Spinal cord (tissue), 9 donors: ENCODE measurements at regions not wholly inside any gene's neighbourhood (a gene's known extent, or its start where the extent isn't known, plus 50 kb on each side); places are given as distances from the start of the nearest gene placed in this dataset.
"Not testable (repeated sequence)": the region's sequence is repeated elsewhere in the genome, so short reads cannot be mapped to it uniquely, and the experiment has no call there.

Experiments used
- DNase-seq, 6 donors: peaks; one replicate each; pipeline versions ENCODE4 v3.0.0 to v3.0.0-alpha.2; 2013 to 2015; ENCODE audit warnings: low spot score in 6 of 6, low read depth in 4 of 6
- H3K27ac ChIP-seq: one replicate; pipeline ENCODE4 v1.5.1; 2013; ENCODE audit warnings: low read depth, low read length, control low read depth
- H3K27me3 ChIP-seq: one replicate; pipeline ENCODE4 v1.6.1; 2013; ENCODE audit warnings: low read length; ENCODE audit not compliant: control insufficient read depth, insufficient read depth
- H3K36me3 ChIP-seq: one replicate; pipeline ENCODE4 v1.6.1; 2013; ENCODE audit warnings: low read length; ENCODE audit not compliant: control insufficient read depth, insufficient read depth
- H3K4me1 ChIP-seq: one replicate; pipeline ENCODE4 v1.6.1; 2013; ENCODE audit warnings: low read length; ENCODE audit not compliant: control insufficient read depth, insufficient read depth
- H3K4me3 ChIP-seq: one replicate; pipeline ENCODE4 v1.5.1; 2013; ENCODE audit warnings: low read depth, low read length, control low read depth
- H3K9me3 ChIP-seq: one replicate; pipeline ENCODE4 v1.6.1; 2013; ENCODE audit warnings: low read length; ENCODE audit not compliant: control insufficient read depth, insufficient read depth
- WGBS: methylation state at CpG from one replicate; pipeline ENCODE4 v1.1.5; 2013; ENCODE audit warnings: missing lambda C conversion rate; ENCODE audit not compliant: insufficient coverage; 5-methylcytosine and 5-hydroxymethylcytosine counted together
- donor health status: healthy.

GRCh38 chr2:131584380-131584779, 56.7 kb downstream of the CCDC74A start:
- Histone ChIP-seq H3K36me3 (no peaks in the 10 kb centered on the region), H3K27me3 (no peaks in the 10 kb centered on the region)

GRCh38 chr2:131584940-131585339, 57.3 kb downstream of the CCDC74A start:
- Histone ChIP-seq H3K27ac (no peak overlapping the region), H3K27me3 (no peaks in the 10 kb centered on the region), H3K4me1 (no peaks in the 10 kb centered on the region), H3K36me3 (no peaks in the 10 kb centered on the region), H3K4me3 (no peak overlapping the region), H3K9me3 (no peaks in the 10 kb centered on the region)
- DNase-seq: no peak
- WGBS: 86% methylated on average over 3 of the region's 4 CpGs

More at GRCh38 chr2:131584380-131584779, 56.7 kb downstream of the CCDC74A start:
- Histone ChIP-seq H3K9me3 (no peaks in the 10 kb centered on the region), H3K27ac (no peak overlapping the region), H3K4me3 (no peak overlapping the region), H3K4me1 (no peaks in the 10 kb centered on the region)
- WGBS: no CpG with 5 or more reads among the region's 3 CpGs
- no peak for DNase-seq

- Histone ChIP-seq H3K9me3 (no peaks in the 10 kb centered on the region), H3K36me3 (no peaks in the 10 kb centered on the region), H3K4me3 (no peak overlapping the region), H3K27ac (no peak overlapping the region), H3K27me3 (no peaks in the 10 kb centered on the region), H3K4me1 (no peaks in the 10 kb centered on the region)
- 62% methylated on average over 3 of the region's 5 CpGs for WGBS
- DNase-seq: no peak
These were observed 60.6 kb downstream of the CCDC74A start for GRCh38 chr2:131588152-131588873.

GRCh38 chr2:131589126-131589525, 61.4 kb downstream of the CCDC74A start:
- 93% methylated on average over 5 of the region's 6 CpGs for WGBS
- not testable (repeated sequence) for H3K27me3 ChIP-seq, H3K36me3 ChIP-seq, DNase-seq, H3K9me3 ChIP-seq, H3K4me3 ChIP-seq, H3K4me1 ChIP-seq, H3K27ac ChIP-seq

- Histone ChIP-seq H3K36me3 (no peaks in the 10 kb centered on the region), H3K27ac (no peak overlapping the region), H3K9me3 (no peaks in the 10 kb centered on the region), H3K4me1 (no peaks in the 10 kb centered on the region), H3K4me3 (no peak overlapping the region), H3K27me3 (no peaks in the 10 kb centered on the region)
- no peak for DNase-seq
- WGBS: 89% methylated on average over 7 of the region's 8 CpGs
These were observed 62.7 kb downstream of the CCDC74A start for GRCh38 chr2:131590366-131590765.

- WGBS: 89% methylated on average over 39 of the region's 39 CpGs
- H3K9me3 ChIP-seq: no peaks in the 10 kb centered on the region
- no peak for DNase-seq
- no peaks in the 10 kb centered on the region for H3K4me1 ChIP-seq
- no peak overlapping the region for H3K4me3 ChIP-seq
- H3K36me3 ChIP-seq: no peaks in the 10 kb centered on the region
- H3K27ac ChIP-seq: no peak overlapping the region
- no peaks in the 10 kb centered on the region for H3K27me3 ChIP-seq
These were observed 63.2 kb downstream of the CCDC74A start for GRCh38 chr2:131590896-131591295.

- not testable (repeated sequence) for H3K9me3 ChIP-seq, DNase-seq, H3K27me3 ChIP-seq, H3K36me3 ChIP-seq, H3K4me3 ChIP-seq, H3K27ac ChIP-seq, H3K4me1 ChIP-seq
- WGBS: no CpG with 5 or more reads among the region's 5 CpGs
These were observed 68.9 kb downstream of the CCDC74A start for GRCh38 chr2:131596561-131596960.

GRCh38 chr2:131602444-131602843, 74.8 kb downstream of the CCDC74A start:
- no CpG with 5 or more reads among the region's 5 CpGs for WGBS
- not testable (repeated sequence) for H3K36me3 ChIP-seq, H3K4me3 ChIP-seq, H3K4me1 ChIP-seq, DNase-seq, H3K9me3 ChIP-seq, H3K27ac ChIP-seq, H3K27me3 ChIP-seq

GRCh38 chr2:131604652-131605051, 77.0 kb downstream of the CCDC74A start:
- no CpG with 5 or more reads among the region's 2 CpGs for WGBS
- H3K27ac ChIP-seq, H3K27me3 ChIP-seq, H3K36me3 ChIP-seq, H3K4me3 ChIP-seq, H3K9me3 ChIP-seq, H3K4me1 ChIP-seq, DNase-seq: not testable (repeated sequence)

GRCh38 chr2:131606366-131606765, 78.7 kb downstream of the CCDC74A start:
- not testable (repeated sequence) for DNase-seq, H3K4me1 ChIP-seq, H3K27me3 ChIP-seq, H3K4me3 ChIP-seq, H3K27ac ChIP-seq, H3K9me3 ChIP-seq, H3K36me3 ChIP-seq
- no CpG with 5 or more reads among the region's 1 CpG for WGBS
